B cell (primary cell): ENCODE measurements at regions not wholly inside any gene's neighbourhood (a gene's known extent, or its start where the extent isn't known, plus 50 kb on each side); places are given as distances from the start of the nearest gene placed in this dataset.

Experiments used
- ATAC-seq: fragments of 200-7000 bp; cut with Tn5 transposase; one replicate; pipeline ENCODE4 v1.10.0; 2021; ENCODE audit warnings: low read depth, mild to moderate bottlenecking, moderate number of reproducible peaks, moderate library complexity
- CTCF ChIA-PET: fragments of 350-600 bp; sonication (Branson Sonifier 250); formaldehyde crosslinking; loops from one replicate; lab custom pipeline; 2021; ENCODE audit warnings: antibody characterized with exemption, inconsistent platforms; lab: Charles Lee
- POLR2A ChIA-PET: fragments of 350-600 bp; sonication (Branson Sonifier 250); formaldehyde crosslinking; loops from one replicate; lab custom pipeline; 2021; ENCODE audit warnings: antibody characterized with exemption; lab: Charles Lee
- DNase-seq: peaks from one replicate; pipeline ENCODE4 v3.0.0; 2013
- H2AFZ ChIP-seq: 2 replicates; pipeline ENCODE4 v1.6.1; 2012; ENCODE audit warnings: mild to moderate bottlenecking, low read depth, low read length; ENCODE audit not compliant: insufficient read depth, poor library complexity, severe bottlenecking
- H3K27ac ChIP-seq, 2 donors: 1 replicate in 1 of 2; 2 replicates in 1 of 2; pipeline ENCODE4 v1.5.1; 2012 to 2013; ENCODE audit warnings: low read length in 2 of 2, mild to moderate bottlenecking in 2 of 2, moderate library complexity in 1 of 2
- H3K27me3 ChIP-seq, 4 experiments: fragments of 200-600 bp in 1 of 4; sonication (generic) in 1 of 4; replicated peaks in 1 of 4; 1 replicate in 2 of 4; 2 replicates in 2 of 4; pipeline versions ENCODE4 v1.6.1 to v1.7.0; 2013 to 2016; ENCODE audit warnings: low read length in 3 of 4, mild to moderate bottlenecking in 2 of 4, mixed read lengths in 1 of 4, moderate library complexity in 1 of 4; ENCODE audit not compliant: insufficient read depth in 4 of 4, control insufficient read depth in 3 of 4; ENCODE audit errors: control extremely low read depth in 1 of 4
- H3K36me3 ChIP-seq, 2 experiments: replicated peaks in 1 of 2; 1 replicate in 1 of 2; 2 replicates in 1 of 2; pipeline versions ENCODE4 v1.6.1 to v1.7.1; 2013; ENCODE audit warnings: low read length in 1 of 2; ENCODE audit not compliant: insufficient read depth in 2 of 2, control insufficient read depth in 1 of 2; ENCODE audit errors: control extremely low read depth in 1 of 2, extremely low read depth in 1 of 2
- H3K4me1 ChIP-seq, 2 donors: fragments of 200-600 bp in 1 of 2; sonication (generic) in 1 of 2; 1 replicate in 1 of 2; 2 replicates in 1 of 2; pipeline versions ENCODE4 v1.5.1 to v1.6.1; 2013 to 2017; ENCODE audit warnings: low read length in 2 of 2; ENCODE audit not compliant: control insufficient read depth in 2 of 2, insufficient read depth in 2 of 2
- H3K4me2 ChIP-seq: replicated peaks from 2 replicates; pipeline ENCODE3; 2012; ENCODE audit warnings: mild to moderate bottlenecking, low read depth, low read length; ENCODE audit not compliant: poor library complexity, severe bottlenecking
- H3K4me3 ChIP-seq, 5 experiments: fragments of 200-600 bp in 1 of 5; sonication (generic) in 1 of 5; 1 replicate in 3 of 5; 2 replicates in 2 of 5; pipeline versions ENCODE4 v1.5.1 to v1.7.0; 2011 to 2016; ENCODE audit warnings: low read length in 4 of 5, mild to moderate bottlenecking in 4 of 5, low read depth in 2 of 5, control low read depth in 1 of 5, moderate library complexity in 1 of 5; ENCODE audit not compliant: insufficient read depth in 1 of 5; ENCODE audit errors: control extremely low read depth in 1 of 5, extremely low read depth in 1 of 5
- H3K79me2 ChIP-seq: fragments of 200-600 bp; sonication (generic); one replicate; pipeline ENCODE4 v1.6.0; 2016; ENCODE audit warnings: low read length; ENCODE audit not compliant: control insufficient read depth, insufficient read depth
- H3K9ac ChIP-seq: fragments of 200-600 bp; sonication (generic); 2 replicates; pipeline ENCODE4 v1.6.1; 2017; ENCODE audit warnings: mild to moderate bottlenecking, low read length, moderate library complexity
- H3K9me3 ChIP-seq, 3 donors: one replicate each; pipeline versions ENCODE4 v1.6.1 to v1.7.1; 2013; ENCODE audit warnings: low read length in 2 of 3; ENCODE audit not compliant: control insufficient read depth in 2 of 3, insufficient read depth in 1 of 3; ENCODE audit errors: control extremely low read depth in 1 of 3
- H4K20me1 ChIP-seq: 2 replicates; pipeline ENCODE4 v1.6.0; 2012; ENCODE audit warnings: mild to moderate bottlenecking, low read length; ENCODE audit not compliant: insufficient read depth, control insufficient read depth, poor library complexity, severe bottlenecking
- H3K27ac Mint-ChIP-seq: one replicate; pipeline ENCODE4 v1.8.0; 2021; ENCODE audit warnings: mixed read lengths
- H3K27me3 Mint-ChIP-seq: one replicate; pipeline ENCODE4 v1.8.0; 2021; ENCODE audit warnings: mixed read lengths
- H3K4me1 Mint-ChIP-seq: one replicate; pipeline ENCODE4 v1.8.0; 2021; ENCODE audit warnings: mixed read lengths
- H3K4me3 Mint-ChIP-seq: one replicate; pipeline ENCODE4 v1.8.0; 2021; ENCODE audit warnings: mixed read lengths
- H3K9me3 Mint-ChIP-seq: one replicate; pipeline ENCODE4 v1.8.0; 2022; ENCODE audit warnings: mixed read lengths; ENCODE audit not compliant: insufficient read depth
- EZH2 ChIP-seq: IDR thresholded peaks from 2 replicates; pipeline ENCODE4 v1.6.1; 2012; ENCODE audit warnings: borderline replicate concordance, low read depth, mild to moderate bottlenecking, moderate library complexity, low read length; ENCODE audit not compliant: insufficient read depth, poor library complexity, severe bottlenecking
- WGBS: methylation state at CpG from one replicate; pipeline ENCODE4 v1.1.5; 2013; ENCODE audit warnings: missing lambda C conversion rate; ENCODE audit not compliant: insufficient coverage; 5-methylcytosine and 5-hydroxymethylcytosine counted together
- intact Hi-C: fragments of 100-400 bp; cut with micrococcal nuclease; formaldehyde crosslinking; loops from one replicate; pipeline ENCODE4 v1.10.0; 2022
- TF ChIP-seq, protein P1 (sequence below): fragments of 200-600 bp; IDR thresholded peaks from one replicate; pipeline ENCODE4 v1.8.0; 2022; ENCODE audit warnings: antibody characterized with exemption, mild to moderate bottlenecking

DNA sequence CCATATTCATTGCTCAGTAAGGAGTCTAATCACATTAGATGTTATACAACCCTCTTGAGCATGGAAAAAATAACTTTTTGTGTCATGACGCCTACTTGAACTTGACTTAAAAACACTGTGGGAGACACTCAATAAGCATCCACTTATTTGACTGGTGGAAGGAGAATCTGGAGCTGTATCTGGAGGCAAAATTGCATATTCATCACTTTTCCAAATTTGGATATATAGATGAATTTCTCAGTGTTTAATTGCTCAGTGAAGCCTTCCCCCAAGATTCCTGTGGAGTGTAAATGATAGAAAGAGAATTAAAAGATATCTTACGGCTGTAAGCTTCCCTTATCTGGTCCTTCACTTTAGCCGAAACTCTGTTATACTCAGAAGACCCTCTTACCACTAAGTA lies 610.7 kb upstream of the ADGRL2 start:
- Mint-ChIP-seq H3K9me3 (no peaks in the 10 kb centered on the region), H3K4me3 (no peak overlapping the region), H3K27me3 (no peaks in the 10 kb centered on the region), H3K27ac (no peak overlapping the region), H3K4me1 (no peaks in the 10 kb centered on the region)
- intact Hi-C loops: no loop called here
- H3K9ac ChIP-seq: no peak overlapping the region
- DNase-seq (no peak), ATAC-seq (no peak)
- no peaks in the 10 kb centered on the region for H4K20me1 ChIP-seq
- no peaks in the 10 kb centered on the region for H3K4me1 ChIP-seq
- no peaks in the 10 kb centered on the region for H3K9me3 ChIP-seq
- no peak overlapping the region for H3K4me3 ChIP-seq
- no peaks in the 10 kb centered on the region for H3K27me3 ChIP-seq
- H3K27ac ChIP-seq: no peak overlapping the region
- no peak overlapping the region for H2AFZ ChIP-seq
- POLR2A ChIA-PET: no interaction called here
- no peak overlapping the region for H3K4me2 ChIP-seq
- WGBS: no CpG with 5 or more reads among the region's 3 CpGs
- no peak for TF ChIP-seq EZH2
- TF ChIP-seq, protein P1, sequence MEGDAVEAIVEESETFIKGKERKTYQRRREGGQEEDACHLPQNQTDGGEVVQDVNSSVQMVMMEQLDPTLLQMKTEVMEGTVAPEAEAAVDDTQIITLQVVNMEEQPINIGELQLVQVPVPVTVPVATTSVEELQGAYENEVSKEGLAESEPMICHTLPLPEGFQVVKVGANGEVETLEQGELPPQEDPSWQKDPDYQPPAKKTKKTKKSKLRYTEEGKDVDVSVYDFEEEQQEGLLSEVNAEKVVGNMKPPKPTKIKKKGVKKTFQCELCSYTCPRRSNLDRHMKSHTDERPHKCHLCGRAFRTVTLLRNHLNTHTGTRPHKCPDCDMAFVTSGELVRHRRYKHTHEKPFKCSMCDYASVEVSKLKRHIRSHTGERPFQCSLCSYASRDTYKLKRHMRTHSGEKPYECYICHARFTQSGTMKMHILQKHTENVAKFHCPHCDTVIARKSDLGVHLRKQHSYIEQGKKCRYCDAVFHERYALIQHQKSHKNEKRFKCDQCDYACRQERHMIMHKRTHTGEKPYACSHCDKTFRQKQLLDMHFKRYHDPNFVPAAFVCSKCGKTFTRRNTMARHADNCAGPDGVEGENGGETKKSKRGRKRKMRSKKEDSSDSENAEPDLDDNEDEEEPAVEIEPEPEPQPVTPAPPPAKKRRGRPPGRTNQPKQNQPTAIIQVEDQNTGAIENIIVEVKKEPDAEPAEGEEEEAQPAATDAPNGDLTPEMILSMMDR: no peak
- CTCF ChIA-PET: no interaction called here
- no peaks in the 10 kb centered on the region for H3K79me2 ChIP-seq
- H3K36me3 ChIP-seq: no peaks in the 10 kb centered on the region

DNA sequence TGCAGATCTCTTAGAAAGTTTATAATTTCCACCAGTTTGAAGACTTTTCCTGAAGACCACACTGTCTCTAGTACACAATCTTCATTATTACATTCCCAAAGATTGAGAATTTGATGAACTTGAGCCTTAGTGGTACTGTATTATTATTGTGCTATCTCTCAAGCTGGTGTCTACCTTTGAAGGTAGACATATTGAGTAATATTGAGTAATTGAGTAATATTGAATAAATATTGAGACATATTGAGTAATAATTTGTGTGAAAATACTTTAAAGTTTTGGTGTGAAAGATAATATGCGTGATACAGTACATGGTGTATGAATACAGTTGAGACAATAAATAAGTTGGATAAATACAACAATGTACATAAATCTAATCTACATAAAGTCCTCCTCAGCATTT lies 613.1 kb upstream of the ADGRL2 start:
- Histone ChIP-seq H3K9ac (no peak overlapping the region), H3K4me3 (no peak overlapping the region), H3K36me3 (no peaks in the 10 kb centered on the region), H3K79me2 (no peaks in the 10 kb centered on the region), H3K27ac (no peak overlapping the region), H2AFZ (no peak overlapping the region), H4K20me1 (no peaks in the 10 kb centered on the region), H3K27me3 (no peaks in the 10 kb centered on the region), H3K4me2 (no peak overlapping the region), H3K4me1 (no peaks in the 10 kb centered on the region), H3K9me3 (no peaks in the 10 kb centered on the region)
- ATAC-seq (no peak), DNase-seq (no peak)
- no CpG with 5 or more reads among the region's 1 CpG for WGBS
- Mint-ChIP-seq H3K27me3 (no peaks in the 10 kb centered on the region), H3K9me3 (no peaks in the 10 kb centered on the region), H3K4me1 (no peaks in the 10 kb centered on the region), H3K4me3 (no peak overlapping the region), H3K27ac (no peak overlapping the region)
- TF ChIP-seq, protein P1: no peak
- TF ChIP-seq EZH2: no peak
- ChIA-PET POLR2A (no interaction called here), CTCF (no interaction called here)
- intact Hi-C loops: no loop called here
